Islet of Langerhans (tissue), 1 donor: ENCODE measurements at regions not wholly inside any gene's neighbourhood (a gene's known extent, or its start where the extent isn't known, plus 50 kb on each side); places are given as distances from the start of the nearest gene placed in this dataset.
A peak's percentile ranks its signal among the peaks of the same experiment; 100 is the strongest.
"Not testable (repeated sequence)": the region's sequence is repeated elsewhere in the genome, so short reads cannot be mapped to it uniquely, and the experiment has no call there.

Source experiments
- FAIRE-seq: peaks from one replicate; lab custom pipeline; 2011; peaks lifted over from hg19 to GRCh38; lab: Jason Lieb, UNC

DNA sequence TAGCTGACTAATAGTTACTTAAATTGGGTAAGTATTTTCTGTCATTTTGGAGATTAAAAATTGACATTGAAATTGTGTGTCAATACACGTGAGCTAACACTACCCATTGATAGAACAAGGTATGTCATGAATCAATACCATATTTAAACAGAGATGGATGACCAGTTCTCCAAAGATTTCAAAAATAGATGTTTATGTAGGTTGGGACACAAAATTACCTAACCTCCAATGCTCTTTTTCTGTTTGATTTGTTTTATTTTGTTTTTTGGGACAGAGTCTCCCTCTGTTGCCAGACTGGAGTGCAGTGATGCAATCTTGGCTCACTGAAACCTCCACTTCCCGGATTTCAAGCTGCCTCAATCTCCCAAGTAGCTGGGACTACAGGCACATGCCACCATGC, 1491.7 kb downstream of the GRIK2 start:
- no peak for FAIRE-seq

DNA sequence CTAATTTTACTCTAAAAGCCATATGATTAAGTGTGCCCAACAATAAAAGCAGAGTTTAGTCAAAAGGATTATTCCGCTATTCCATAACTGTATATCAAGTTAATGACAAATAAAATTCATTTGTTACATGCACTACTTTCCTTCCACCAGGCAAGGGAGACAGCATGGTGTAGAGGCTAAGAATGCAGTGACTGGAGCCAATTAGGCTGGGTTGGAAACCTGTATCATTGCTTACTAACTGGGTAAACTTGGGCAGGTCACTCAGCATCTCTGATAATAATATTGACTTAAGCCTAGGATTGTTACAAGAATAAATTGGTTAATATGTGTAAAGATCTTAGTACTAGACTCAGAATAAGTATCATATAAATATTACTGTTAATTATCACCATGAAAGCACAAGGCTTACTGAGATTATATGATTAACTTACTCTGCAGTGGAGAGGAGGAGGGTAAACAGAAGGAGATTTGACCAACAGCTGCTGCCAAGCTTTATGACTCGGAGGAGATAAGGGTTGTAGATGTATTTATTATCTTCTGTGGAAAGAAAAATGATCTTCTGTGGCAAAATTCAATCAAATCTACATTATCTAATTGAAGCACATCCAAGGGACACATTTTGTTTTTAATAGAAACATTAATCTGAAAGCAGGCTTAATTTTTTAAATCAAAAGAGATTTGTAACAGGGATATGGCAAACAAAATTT, 1459.9 kb downstream of the GRIK2 start:
- FAIRE-seq, result no peak

DNA sequence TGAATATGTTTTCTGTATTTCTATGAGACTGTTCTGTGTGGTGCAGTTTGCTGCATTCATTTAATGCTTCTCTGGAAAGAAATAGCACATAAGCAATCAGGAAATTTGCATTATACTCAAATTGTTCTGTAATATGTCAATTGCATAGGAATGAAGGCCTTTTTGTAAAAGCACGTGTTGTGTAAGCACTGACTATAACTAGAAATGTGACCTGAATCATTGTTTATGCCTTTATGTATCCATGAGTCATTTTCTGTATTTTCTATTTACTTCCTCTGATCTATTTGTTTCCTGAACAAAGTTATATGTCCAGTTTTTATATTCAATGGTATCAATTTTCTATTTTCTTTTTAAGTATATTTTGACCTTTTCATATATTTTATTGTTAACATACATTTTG, 1455.3 kb downstream of the GRIK2 start:
- FAIRE-seq, result no peak

DNA sequence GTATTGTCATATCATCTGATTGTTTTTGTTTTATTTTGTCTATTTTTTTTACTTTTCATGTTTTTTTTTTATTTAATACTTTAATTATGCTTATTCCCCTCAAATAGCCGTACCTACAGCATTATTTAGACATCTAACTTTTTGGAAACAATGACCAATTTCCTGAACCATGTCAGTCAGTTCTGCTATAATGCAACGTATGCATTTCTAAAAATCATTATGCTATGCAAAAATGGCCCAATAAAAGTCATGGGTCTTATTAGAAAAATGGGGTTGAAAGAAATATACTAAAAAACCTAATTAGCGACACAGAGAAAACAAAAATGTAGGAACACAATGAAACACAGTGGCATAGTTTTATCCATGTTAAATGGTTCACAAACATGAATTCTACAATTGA, 1454.7 kb downstream of the GRIK2 start:
- FAIRE-seq, result no peak

DNA sequence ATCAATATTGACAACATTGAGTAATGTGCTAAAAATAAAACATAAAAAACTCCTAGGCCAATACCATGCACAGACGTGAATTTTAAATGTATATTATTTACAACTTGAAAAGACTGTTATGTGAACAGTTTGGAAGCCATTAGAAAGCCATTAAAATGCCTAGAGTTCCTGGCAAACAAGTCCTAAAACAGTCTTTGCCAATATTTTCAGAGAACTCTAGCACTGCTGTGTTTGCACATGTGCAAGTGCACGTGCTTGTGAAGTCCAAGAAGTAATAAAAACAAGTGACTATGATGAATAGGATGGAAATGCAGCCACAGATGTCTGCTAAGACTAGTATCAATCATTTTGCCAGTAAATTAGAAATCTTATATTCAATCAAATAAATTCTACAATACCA, 1447.6 kb downstream of the GRIK2 start:
- no peak for FAIRE-seq

DNA sequence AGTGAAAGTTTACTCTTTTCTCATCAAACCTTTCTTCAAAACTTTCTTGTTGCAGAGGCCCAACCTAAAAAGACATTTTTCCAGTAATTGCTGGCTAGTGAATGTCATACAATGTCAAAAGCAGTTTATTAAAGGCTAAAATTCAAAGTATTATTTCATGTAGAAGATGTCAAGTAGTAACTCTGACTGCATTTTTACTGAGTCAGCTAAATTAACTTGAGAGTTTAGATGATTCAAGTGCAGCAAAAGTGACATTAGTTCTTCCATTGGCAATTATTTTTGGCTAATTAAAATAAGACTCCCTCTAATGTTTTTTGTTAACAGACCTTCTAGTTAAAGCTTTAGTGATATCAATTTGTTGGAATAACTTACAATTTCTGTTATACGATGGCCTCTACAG, 1438.5 kb downstream of the GRIK2 start:
- FAIRE-seq, result no peak

DNA sequence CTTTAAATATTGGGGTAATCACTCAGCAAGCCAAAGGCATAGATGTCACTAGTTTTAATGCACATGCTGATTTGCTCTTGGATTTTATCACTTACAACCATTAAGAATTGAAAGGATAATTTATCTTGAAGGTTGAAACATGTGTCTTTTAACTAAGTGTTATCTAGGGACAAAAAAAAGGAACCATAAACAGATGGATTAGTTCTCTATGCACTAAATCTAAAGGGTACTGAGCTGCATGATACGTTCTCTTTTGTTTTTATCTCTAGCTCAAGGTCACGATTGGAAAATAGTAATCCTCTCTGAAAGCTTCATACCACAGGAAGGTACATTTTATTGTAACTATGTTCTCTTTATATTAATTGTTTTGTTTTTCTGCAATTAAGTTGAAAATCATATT, 1426.6 kb downstream of the GRIK2 start:
- no peak for FAIRE-seq

DNA sequence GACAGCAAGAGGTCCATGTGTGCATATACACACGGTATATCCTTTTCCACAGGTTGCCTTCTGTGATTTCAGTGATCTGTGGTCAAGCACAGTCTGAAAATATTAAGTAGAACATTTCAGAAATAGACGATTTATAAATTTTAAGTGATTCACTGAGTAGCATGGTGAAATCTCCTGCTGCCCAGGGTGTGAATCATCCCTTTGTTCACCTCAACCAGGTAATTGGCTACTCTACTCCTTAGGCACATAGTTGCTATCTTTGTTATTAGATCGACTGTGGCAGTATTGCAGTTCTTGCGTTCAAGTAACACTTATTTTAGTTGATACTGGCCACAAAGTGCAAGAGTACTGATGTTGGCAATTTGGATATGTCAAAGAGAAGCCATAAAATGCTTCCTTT, 1421.7 kb downstream of the GRIK2 start:
- no peak for FAIRE-seq

DNA sequence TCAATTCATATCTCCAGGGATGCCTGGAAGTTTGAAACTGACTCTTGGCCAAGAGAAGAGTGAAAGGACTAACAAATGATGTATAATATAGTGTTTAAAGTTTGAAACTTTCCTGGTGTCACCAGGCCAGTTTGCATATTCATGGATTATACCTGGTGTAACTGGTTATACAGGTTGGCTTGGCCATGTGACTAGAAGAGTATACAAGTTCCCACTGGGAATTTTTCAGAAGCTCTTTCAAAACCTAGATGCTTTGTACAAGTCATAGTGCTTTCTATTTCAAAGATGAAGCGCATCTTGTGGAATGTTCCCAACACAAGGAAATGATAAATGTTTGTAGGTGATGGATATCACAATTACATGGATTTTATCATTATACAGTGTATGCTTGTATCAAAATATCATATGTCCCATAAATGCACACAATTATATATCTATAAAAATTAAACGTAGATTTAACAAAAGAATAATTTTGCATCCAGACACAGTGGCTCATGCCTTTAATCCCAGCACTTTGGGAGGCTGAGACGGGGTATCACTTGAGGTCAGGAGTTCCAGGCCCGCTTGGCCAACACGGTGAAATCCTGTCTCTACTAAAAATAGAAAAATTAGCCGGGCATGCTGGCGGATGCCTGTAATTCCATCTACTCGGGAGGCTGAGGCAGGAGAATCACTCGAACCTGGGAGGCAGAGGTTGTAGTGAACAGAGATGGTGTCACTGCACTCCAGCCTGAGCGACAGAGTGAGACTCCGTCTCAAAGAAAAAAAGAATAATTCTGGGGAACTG, 1420.2 kb downstream of the GRIK2 start:
- no peak for FAIRE-seq

DNA sequence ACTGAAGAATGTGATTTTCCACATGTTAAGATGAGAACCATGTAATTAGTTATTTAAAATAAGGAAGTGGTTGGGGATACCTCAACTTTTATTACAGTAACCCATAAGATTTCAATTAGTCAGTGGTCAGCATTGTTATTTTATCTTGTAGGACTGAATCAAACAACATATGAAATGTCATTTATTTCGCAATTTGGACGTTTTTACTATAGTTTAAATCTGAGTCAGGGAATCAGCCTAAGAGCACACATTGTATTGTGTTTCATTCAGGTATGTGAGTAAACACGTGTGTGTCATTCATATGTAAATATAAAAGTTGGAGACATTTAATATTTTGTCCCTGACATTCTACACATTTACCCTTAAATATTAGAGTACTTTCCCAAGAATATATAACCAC, 1418.7 kb downstream of the GRIK2 start:
- FAIRE-seq, result no peak

DNA sequence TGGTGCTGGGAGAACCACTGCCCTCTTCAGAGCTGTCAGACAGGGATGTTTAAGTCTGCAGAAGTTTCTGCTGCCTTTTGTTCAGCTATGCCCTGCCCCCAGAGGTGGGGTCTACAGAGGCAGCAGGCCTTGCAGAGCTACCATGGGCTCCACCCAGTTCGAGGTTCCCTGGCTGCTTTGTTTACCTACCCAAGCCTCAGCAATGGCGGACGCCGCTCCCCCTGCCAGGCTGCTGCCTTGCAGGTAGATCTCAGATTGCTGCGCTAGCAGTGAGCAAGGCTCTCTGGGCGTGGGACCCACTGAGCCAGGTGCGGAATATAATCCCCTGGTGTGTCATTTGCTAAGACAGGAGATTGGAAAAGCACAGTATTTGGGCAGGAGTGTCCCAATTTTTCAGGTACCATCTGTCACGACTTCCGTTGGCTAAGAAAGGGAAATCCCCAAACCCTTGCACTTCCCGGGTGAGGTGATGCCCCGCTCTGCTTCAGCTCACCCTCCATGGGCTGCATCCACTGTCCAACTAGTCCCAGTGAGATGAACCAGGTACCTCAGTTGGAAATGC, 1415.5 kb downstream of the GRIK2 start:
- FAIRE-seq, result not testable (repeated sequence)

DNA sequence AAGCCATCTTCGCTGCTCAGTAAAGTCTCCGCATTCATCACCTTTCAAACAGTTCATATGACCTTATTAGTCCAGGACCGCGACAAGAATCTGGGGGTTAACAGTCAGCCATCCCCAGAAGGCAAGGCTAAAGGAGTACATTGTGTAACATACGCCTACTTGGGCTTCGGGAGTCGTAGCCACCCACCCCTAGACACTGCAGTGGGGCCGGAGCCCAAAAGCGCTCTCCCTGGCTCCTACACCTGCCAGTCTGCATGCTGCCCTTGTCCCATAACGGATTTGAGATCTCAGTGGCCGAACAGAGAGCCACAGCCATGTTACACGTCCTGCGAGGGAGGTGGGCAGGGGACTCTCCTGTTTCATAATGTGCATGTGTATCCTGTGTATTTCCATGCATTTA, 1405.5 kb downstream of the GRIK2 start:
- FAIRE-seq, result no peak

DNA sequence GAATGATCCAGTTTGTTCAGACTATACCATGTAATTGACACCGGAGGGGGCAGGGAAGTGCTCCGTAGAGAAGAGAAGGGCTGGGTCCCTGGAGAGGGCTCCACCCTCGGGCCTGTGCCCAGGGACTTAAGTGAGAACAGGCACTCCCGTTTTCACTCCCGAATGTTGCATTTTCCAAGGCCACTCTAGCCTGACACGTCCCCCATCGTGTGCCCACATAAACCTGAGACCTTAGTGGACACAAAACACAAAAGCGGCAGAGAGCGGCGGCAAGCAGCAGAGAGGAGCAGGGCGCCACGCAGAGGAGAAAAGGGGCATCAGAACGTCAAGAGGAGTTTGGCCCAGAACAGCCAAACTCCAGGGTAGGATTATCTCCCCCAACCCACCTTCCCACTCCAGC, 1405.1 kb downstream of the GRIK2 start:
- FAIRE-seq, result no peak

DNA sequence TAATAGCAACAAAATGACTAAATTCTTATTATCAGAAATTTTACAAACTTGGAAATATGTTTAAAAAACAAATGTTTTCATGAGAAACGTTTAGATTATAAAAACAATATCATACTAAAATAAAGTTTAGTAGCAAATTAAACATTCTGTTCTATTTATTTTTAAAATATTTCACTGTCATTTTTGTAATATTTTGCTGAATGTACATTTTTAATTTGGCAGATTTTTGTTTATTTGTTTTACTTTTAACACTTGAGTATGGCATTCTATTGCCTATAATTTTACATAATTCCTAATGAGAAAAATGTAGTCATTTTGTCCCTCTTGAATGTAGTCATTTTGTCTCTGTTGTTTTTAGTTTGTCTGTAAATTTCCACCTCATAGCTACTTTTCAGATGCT, 1400.2 kb downstream of the GRIK2 start:
- peak; percentile 70 for FAIRE-seq

DNA sequence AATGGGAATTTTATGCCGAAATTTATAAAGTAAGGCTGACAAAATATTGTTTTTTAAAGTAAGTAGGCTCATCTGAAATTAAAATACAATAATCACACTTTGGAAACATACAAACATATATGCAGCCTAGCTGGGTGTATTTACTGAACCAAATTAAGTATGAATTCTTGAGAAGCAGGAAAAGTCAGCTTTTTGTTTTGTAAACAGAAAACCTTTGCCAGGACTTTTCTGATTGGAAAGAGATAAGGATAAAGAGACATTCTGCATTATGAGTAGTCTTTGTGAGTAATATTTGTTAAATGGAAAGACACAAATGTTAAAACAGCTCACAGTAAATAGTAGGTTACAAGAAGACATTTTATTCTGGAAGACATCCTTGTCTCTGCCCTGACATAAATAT, 1380.8 kb downstream of the GRIK2 start:
- no peak for FAIRE-seq

DNA sequence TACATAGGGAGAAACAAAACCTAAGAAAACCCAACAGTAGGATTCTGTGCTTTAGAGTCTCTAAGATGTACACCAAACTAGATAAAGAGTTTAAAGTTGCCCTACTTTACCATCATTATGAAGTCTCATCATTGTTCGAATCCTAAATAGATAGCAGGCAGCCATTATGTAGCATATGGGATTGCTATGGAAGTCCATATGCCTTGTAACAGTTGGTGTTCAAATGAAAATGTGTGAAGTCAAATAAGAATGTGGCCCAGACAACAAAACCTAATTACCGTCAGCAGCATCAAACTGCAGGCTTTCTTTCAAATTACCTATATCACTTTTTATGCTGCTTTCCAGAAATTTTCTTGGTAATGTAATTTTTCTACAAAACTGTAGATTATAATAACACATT, 1380.1 kb downstream of the GRIK2 start:
- FAIRE-seq, result no peak

DNA sequence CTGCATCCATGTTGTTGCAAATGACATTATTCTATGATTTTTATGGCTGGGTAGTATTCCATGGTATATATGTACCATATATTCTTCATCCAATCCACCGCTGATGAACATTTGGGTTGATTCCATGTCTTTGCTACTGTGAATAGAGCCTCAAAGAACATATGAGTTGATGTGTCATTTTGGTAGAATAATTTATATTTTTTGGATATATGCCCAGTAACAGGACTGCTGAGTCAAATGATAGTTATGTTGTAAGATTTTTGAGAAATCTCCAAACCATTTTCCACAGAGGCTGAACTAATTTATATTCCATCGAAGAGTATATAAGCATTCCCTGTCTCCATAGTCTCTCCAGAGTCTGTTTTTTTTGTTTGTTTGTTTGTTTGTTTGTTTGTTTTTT, 1373.5 kb downstream of the GRIK2 start:
- FAIRE-seq, result no peak

DNA sequence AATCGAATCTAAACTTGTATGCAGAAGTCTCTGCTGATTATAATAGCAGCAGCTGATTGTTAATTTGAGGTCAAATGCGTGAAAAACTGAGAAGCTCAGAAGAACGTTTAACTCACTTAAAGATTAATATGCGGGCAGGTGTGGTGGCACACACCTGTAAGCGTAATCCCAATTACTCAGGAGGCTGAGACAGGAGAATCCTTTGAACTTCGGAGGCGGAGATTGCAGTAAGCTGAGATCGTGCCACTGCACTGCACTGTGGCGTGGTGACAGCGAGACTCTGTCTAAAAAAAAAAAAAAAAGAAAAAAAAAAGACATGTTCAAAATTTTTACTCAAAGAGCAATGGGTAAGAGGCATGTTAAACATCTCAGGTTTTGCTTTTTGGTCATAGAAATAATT, 1370.8 kb downstream of the GRIK2 start:
- FAIRE-seq, result no peak

DNA sequence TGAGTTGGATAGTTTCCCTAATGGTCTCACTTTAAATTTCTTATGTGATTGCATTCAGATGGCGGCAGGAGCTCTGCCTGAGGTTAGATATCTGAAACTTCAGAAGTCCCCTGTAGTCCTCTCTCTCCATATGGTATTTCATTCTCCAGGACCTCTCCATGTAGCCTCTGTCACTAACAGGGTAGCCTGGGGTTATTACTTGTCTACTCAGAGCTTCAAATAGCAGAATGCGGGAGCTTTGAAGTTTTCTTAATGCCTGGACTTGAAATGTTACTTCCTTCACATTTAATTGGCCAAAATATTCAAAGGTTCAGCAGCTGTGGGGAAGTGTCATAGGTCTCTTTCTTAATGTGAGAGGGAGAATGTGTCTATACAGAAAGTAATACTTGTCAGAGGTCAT, 1370.4 kb downstream of the GRIK2 start:
- FAIRE-seq, result no peak

DNA sequence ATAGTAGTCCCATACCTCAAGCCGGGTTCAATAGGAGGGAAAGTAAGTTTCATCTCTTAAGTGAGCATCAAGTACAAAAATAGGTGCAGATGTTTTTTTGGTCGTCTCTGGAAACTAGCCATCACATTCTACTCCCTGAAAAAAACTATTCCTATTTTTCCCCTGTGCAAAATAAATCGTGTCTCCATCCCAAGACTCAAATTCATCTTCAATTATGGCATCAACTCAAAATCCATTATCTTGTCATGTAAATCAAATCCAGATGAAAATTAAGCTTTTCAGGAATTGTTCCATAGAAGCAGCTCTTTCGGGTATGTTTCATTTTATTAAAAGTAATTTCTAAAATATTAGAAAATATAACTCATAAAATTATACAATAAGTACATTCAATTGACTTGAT, 1368.4 kb downstream of the GRIK2 start:
- no peak for FAIRE-seq

DNA sequence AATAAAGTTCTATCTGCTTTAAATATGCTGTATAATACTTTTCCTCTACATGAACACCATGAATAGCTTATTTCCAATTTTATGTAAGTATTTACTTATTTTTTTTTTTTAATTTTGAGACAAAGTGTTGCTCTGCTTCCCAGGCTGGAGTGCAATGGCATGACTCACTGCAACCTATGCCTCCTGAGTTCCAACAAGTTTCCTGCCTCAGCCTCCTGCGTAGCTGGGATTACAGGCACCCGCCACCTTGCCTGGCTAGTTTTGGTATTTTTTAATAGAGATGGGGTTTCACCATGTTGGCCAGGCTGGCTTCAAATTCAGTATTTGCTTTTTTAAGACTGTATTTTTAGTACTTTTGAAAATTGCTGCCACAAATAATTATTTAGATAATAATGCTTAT, 1365.9 kb downstream of the GRIK2 start:
- FAIRE-seq, result no peak

DNA sequence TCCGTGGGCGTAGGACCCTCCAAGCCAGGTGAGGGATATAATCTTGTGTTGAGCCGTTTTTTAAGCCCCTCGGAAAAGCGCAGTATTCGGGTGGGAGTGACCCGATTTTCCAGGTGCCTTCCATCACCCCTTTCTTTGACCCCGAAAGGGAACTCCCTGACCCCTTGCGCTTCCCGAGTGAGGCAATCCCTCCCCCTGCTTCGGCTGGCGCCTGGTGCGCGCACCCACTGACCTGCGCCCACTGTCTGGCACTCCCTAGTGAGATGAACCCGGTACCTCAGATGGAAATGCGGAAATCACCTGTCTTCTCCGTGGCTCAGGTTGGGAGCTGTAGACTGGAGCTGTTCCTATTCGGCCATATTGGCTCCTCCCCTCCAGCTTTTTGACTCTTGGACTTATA, 1365.0 kb downstream of the GRIK2 start:
- not testable (repeated sequence) for FAIRE-seq

DNA sequence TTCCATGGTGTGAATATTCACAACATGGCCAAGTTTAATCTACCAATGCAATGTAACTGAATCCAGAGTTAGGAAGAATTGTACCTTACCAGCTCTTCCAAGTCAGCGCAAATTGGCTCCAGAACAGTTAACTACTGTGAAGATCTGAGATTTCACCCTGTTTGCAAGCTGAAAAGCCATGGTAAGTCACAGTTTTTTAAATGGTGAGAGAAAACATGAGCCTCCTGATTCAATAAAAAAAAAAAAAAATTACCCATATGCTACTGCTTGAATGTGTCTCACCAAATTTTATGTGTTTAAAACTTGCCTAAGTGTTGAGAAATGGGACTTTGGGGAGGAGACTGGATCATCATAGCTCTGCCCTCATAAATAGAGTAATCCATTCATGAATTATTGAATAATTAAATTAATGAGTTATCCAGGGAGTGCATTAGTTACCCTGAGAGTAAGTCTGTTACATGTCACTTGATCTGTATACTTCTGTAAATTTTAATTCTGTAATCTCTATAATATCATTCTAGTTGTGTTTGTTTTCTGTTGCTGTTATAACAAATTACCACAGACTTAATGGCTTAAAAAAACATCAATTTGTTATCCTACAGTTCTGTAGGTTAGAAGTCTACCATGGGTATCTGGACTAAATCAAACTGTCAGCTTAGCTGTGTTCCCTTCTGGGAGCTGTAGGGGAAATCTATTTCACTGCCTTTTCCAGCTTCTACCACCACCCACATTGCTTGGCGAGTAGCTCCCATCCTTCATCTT, 1355.9 kb downstream of the GRIK2 start:
- FAIRE-seq, result no peak
